ENCODE measurements at regions not wholly inside any gene's neighbourhood (a gene's known extent, or its start where the extent isn't known, plus 50 kb on each side); places are given as distances from the start of the nearest gene placed in this dataset.

- no peak for TF ChIP-seq REST (IDR thresholded peaks at IDR 0.05; ENCODE audit: insufficient replicate concordance, low read depth)
- TF ChIP-seq POLR2AphosphoS5 (IDR thresholded peaks at IDR 0.05; ENCODE audit: low read depth) = no peak
- no peak for TF ChIP-seq CTCF (IDR thresholded peaks at IDR 0.05; ENCODE audit: insufficient read depth, low read length)
- TF ChIP-seq GABPA (IDR thresholded peaks at IDR 0.05; ENCODE audit: low read depth) = no peak
- no peak for TF ChIP-seq SPI1 (IDR thresholded peaks at IDR 0.05; ENCODE audit: borderline replicate concordance, low read depth)
- no peak overlapping the region for H3K27ac ChIP-seq (replicated peaks)
- H3K4me3 ChIP-seq (replicated peaks; ENCODE audit: insufficient read depth, low read length) = no peak overlapping the region
- peaks cover 2% of the 10 kb centered on the region for H3K27me3 ChIP-seq (ENCODE audit: insufficient read depth, poor library complexity, severe bottlenecking)
- no peak for DNase-seq (ENCODE audit: low read depth in 1 of 2, low spot score in 1 of 2)
Observed at GRCh38 chr18:30705943-30706342, 336.6 kb downstream of the DSC3 start.

- TF ChIP-seq CTCF (IDR thresholded peaks at IDR 0.05; ENCODE audit: insufficient read depth, low read length) (no peak), GABPA (IDR thresholded peaks at IDR 0.05; ENCODE audit: low read depth) (no peak), SPI1 (IDR thresholded peaks at IDR 0.05; ENCODE audit: borderline replicate concordance, low read depth) (no peak), REST (IDR thresholded peaks at IDR 0.05; ENCODE audit: insufficient replicate concordance, low read depth) (no peak), POLR2AphosphoS5 (IDR thresholded peaks at IDR 0.05; ENCODE audit: low read depth) (no peak)
- H3K27ac ChIP-seq (replicated peaks) = no peak overlapping the region
- no peaks in the 10 kb centered on the region for H3K27me3 ChIP-seq (ENCODE audit: insufficient read depth, poor library complexity, severe bottlenecking)
- DNase-seq (ENCODE audit: low read depth in 1 of 2, low spot score in 1 of 2) = no peak
- no peak overlapping the region for H3K4me3 ChIP-seq (replicated peaks; ENCODE audit: insufficient read depth, low read length)
Observed at GRCh38 chr18:30698571-30698970, 344.0 kb downstream of the DSC3 start.

GRCh38 chr18:30696201-30696600 is 346.3 kb downstream of the DSC3 start:
- no peak for DNase-seq (ENCODE audit: low read depth in 1 of 2, low spot score in 1 of 2)
- no peak for TF ChIP-seq GABPA (IDR thresholded peaks at IDR 0.05; ENCODE audit: low read depth)
- TF ChIP-seq POLR2AphosphoS5 (IDR thresholded peaks at IDR 0.05; ENCODE audit: low read depth) = no peak
- no peak for TF ChIP-seq REST (IDR thresholded peaks at IDR 0.05; ENCODE audit: insufficient replicate concordance, low read depth)
- TF ChIP-seq CTCF (IDR thresholded peaks at IDR 0.05; ENCODE audit: insufficient read depth, low read length) = no peak
- no peak for TF ChIP-seq SPI1 (IDR thresholded peaks at IDR 0.05; ENCODE audit: borderline replicate concordance, low read depth)
- no peak overlapping the region for H3K27ac ChIP-seq (replicated peaks)
- no peak overlapping the region for H3K4me3 ChIP-seq (replicated peaks; ENCODE audit: insufficient read depth, low read length)
- H3K27me3 ChIP-seq (ENCODE audit: insufficient read depth, poor library complexity, severe bottlenecking) = no peaks in the 10 kb centered on the region
